ENCODE measurements at regions not wholly inside any gene's neighbourhood (a gene's known extent, or its start where the extent isn't known, plus 50 kb on each side); places are given as distances from the start of the nearest gene placed in this dataset.

DNA sequence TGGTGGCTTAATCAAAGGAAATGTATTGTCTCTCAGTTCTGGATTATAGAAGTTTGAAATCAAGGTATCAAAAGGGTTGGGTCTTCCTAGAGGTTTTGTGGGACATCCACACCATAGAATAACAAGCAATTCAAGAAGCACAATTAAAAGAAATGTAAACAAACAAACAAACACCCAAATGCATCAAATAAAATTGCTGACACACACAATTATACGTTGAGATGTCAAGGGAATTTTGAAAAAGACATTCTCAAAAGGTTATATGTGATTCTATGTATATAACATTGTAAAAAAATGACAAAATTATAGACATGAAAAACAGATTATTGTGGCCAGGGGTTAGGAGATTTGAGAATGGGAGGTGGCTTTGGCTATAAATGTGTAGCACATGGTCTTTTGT, 250.7 kb upstream of the AGA start:
- DNase-seq (ENCODE audit: low read depth, low spot score), result no peak

DNA sequence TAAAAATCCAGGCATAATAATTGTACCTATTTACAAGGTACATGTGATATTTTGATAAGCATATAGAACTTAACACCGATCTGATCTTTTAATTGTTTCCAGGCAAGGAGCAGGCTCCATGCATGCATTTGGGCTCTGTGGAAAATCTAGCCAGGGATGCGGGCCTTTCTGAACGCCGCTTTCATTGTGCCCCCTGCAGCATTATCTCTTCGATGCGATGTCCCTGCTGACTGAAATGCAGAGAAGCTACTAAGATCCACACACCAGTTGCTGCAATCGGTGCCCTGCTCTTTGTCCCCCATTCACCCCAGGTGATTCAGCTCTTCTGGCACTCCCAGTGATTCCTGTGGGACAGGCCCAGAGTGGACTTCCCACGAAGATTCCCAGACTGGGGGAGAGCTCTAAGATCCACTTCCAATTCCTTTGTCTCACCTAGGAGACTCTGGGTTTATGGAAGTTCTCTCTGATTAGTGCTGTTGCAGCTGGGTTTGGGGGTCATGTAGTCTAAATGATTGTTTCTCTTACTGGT, 254.3 kb upstream of the AGA start:
- DNase-seq (ENCODE audit: low read depth, low spot score), result no peak

DNA sequence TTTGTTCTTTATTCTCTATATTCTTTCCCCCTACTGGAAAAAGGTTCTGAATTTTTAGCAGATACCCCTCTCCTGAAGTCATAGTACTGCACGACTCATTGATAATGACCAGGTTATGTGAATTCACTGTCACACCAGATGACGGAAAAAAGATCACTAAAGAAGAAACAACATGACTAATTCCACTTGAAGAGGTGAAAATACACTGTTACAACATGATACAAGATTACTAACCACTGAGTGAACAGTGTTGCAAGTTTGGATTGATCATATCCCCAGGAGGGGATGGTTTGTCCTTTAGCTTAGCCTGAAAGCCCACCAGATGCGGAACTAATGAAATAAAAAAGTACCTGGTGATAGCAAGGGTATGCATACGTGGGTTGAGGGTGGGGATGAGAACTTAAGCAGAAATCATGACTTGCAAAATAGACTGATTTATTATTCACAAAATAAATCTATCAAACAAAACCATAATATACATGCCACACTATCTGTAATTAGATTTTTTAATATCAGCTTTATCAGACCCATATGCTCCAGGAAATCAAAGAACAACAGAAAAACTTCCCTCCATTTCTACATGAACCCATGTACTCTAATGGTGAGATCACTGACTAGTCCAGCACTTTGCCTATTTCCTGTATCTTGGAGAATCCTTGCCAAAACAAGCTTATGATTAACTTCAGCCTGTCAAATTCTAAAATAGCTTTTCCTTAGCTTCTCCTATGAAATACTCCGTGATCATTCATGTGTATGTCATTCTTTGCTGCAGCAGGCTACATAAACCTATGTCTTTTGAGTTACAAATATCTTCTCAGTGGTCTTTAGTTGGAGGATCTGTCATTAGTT, 257.4 kb upstream of the AGA start:
- no peak for DNase-seq (ENCODE audit: low read depth, low spot score)

DNA sequence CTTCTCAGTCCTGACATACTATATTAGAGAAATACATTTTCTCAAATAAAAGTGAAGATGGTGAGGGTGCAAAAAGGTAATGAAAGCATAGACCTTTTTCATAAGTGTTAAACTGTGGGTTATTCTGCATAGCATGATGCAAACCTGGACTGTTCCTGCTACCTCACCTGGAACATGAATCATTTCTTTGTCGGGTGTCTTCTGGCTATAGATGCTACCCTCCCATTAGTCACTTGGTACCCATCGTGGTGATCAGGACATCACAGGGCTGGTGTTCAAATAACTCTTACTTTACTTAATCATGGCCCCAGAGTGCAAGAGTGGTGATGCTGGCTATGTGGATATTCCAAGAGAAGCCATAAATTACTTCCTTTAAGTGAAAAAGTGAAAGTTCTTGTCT, 264.7 kb upstream of the AGA start:
- no peak for DNase-seq (ENCODE audit: low read depth, low spot score)

DNA sequence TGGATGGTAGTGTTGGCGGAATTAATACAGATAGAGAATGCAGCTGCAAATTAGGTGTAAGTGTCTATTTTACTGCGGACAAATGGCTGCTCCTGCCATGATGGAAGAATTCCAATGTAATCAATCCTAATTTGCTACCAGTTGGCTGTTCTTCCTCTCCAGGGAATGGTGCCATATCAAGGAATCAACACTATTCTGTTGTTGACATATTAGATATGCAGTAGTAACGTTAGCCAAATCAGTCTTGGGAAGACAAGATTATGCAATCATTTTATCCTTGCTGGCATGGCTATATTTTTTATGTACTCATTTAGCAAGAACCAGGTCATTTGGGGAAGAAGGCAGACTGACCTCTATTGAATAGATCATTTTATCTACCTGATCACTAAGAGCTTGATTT, 271.2 kb upstream of the AGA start:
- no peak for DNase-seq (ENCODE audit: low read depth, low spot score)

DNA sequence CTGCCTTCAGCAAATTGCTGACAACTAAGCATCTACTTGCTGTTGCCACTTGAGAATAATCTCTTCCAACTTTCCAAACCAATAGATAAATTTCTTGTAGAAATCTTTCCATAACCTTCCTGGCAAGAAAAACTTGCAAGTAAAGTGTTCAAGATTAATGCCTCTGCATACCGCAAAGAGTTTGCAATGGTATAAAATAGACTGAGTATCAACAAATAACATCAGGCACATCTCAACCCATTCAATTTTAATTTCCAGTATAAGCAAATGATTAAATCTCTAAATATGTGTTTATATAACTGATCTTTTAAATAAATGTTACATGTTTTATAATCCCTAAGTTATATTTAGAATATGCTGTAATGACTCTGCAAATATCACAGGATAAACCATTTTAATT, 275.2 kb upstream of the AGA start:
- no peak for DNase-seq (ENCODE audit: low read depth, low spot score)

DNA sequence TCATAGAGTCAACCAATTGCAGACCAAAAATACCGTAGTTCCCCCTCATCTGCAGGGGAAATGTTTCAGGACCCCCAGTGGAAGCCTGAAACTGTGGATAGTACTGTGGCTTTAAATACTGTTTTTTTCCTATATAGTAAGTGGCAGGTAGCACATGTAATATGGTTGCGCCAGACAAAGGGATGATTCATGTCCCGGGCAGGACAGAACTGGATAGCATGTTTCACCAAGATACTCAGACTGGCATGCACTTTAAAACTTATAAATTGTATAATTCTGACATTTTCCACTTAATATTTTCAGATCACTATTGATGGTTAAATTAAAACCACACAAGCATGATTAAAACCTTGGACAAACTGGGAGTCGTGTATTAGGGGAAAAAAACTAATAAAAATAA, 276.3 kb upstream of the AGA start:
- no peak for DNase-seq (ENCODE audit: low read depth, low spot score)

DNA sequence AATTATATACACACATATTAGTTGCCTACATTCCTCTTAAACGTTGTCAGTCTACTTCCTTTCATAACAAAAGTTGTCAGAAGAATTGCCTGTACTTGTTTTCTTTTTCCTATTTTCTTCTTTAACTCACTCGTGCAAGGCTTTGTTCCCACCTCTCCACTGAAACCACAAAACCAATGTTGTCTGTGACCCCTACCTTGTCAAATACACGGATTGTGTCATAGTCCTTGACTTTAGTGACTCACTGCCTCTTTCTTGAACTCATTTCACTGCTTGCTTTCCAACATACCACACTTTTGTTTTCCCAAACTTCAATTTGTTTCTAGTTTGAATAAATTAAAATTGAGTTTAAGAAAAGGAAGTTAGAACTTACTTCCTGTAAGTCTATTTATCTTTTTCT, 283.9 kb upstream of the AGA start:
- DNase-seq (ENCODE audit: low read depth, low spot score), result no peak

DNA sequence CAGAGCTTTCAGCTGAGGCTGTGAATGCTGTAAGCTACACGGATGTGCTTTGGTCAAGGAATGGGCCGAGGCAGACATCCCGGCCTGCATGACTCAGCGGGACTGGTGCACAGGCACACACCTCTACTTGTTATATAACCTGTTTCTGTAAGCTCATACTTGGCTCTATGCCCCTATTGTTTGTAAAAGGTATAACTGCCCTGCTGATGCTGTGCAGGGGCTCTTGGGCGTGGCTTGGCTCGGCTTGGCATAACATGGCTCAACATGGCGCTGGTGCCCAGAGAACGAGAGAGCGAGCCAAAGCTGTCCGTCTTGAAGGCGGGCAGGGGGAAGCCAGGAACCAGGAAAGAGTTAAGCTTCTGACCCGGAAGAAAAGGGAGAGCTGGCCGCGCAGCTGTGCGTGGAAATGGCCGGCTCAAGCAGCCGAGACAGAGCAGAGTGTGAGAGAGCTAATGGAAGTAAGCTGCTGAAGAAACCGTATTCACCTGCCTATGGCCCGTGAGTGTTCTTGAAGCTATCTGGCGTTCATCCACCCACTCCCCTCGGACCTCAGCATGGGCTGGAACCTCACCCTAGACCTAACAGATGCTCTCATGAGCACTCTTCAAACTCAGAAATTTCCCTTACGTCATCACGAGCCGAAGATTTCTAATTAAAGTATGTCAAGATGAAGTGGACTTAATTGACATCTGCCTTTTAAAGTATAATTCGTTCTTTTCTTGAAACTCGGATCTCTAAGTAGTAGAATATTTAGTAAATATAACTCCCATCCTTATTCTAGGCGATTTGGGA, 286.3 kb upstream of the AGA start:
- DNase-seq (ENCODE audit: low read depth, low spot score), result no peak

DNA sequence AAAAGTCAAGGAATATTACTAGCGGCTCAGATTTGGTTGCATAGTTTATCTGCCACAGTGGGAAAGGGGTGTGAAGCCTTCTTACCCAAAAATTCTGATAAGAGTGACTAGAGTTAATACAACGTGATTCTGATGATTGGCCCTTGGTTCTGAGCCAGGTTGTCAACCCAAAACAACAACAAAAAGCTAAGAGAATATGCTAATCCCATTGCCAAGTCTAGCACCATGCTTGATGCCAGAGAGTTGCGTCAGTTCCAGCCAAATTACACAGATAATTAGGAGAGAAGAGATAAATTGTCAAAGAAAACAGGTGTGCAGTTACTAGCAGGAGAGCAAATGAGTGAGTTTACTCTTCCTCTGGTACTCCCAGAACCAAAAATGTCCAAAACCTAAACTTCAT, 287.4 kb upstream of the AGA start:
- no peak for DNase-seq (ENCODE audit: low read depth, low spot score)

DNA sequence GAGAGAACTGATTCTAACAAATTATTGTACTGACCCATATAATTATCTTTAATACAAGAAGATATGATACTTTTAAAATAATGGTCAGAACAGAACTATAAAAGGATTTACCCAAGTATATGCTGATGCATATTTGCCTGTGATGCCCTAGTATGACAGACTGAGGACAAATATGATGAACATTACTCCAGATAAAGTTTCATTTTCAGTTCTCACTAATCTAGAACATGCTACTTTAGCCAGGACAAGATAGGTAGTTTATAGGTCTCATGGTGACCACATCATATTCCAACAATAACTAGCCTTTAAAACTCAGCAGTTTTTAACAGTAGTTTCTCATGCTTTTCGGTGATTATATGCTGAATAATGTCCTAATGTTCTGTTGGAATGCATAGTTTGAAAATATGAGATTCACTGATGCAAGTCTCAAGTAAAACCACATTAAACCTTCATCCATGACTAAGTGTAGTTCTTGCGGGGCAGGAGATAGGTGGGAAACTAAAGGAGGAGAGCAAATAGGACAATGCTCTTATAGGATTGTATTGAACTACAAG, 295.2 kb upstream of the AGA start:
- DNase-seq (ENCODE audit: low read depth, low spot score), result no peak

DNA sequence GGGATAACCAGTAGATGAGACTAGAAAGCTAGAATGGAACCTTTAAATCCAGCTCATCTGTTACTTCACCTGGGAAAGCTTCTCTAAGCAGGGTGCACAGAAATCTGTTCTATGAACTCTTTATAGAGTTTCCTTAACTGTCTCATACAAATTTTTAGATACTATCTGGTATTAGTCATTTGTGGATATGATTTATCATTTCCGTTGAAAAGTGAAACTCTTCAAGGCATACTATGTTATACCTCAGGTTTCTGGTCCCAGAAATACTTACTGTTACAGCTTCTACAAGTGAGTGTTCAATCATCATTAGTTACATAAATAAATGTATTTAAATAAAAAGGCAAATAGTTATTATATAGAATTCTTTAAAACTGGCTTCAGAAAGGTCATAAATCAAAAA, 298.3 kb upstream of the AGA start:
- DNase-seq (ENCODE audit: low read depth, low spot score), result no peak

DNA sequence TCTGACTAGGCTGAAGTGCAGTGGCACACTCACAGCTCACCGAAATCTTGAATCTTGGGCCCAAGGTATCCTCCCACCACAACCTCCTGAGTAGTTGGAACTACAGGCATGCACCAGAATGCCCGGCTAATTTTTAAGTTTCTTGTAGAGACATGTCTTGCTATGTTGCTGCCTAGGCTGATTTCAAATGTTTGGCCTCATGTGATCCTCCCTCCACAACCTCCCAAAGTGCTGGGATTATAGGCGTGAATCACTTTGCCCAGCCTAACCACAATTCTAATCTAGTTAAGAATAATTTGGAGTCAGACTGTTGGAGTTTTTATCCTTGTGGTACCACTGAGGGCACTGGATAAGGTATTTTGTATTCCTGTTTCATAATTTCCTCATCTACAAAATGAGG, 317.5 kb upstream of the AGA start:
- no peak for DNase-seq (ENCODE audit: low read depth, low spot score)

DNA sequence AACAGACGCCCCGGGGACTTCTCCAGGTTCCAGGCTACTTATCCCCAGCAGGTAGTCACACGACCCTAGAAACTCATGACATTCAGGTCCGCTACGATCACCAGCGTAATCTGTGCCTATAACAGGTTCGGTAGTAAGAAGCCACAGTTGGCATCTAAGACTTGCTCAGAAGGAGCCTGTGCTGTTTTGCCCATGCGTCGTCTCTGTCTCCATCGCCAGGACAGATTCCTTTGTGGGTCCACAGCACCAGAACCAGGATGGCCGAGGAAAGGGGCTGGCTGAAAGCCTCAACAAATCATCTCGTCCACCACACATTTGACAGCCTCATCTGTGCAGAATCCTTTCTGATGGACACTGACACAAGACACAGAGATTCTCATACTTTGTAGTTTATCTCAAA, 319.5 kb upstream of the AGA start:
- no peak for DNase-seq (ENCODE audit: low read depth, low spot score)

DNA sequence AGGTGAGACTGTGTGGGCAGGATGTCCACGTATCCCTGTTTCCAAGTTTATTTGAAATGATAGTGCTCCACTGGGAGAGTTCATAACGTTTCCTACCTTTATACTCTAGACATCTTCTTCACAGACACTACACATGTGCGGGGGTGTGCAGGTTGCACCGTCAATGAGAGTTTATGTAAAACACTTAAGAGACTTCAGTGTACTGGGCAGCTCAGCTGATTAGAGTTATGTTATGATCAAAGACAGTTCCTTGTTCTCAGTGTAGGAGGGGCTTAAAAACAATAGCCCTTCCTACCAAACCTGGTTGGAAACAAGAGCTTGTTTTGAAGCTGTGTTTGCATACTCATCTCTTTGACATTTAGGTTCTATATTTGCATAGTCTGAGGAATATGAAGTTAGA, 326.9 kb upstream of the AGA start:
- DNase-seq (ENCODE audit: low read depth, low spot score), result no peak

DNA sequence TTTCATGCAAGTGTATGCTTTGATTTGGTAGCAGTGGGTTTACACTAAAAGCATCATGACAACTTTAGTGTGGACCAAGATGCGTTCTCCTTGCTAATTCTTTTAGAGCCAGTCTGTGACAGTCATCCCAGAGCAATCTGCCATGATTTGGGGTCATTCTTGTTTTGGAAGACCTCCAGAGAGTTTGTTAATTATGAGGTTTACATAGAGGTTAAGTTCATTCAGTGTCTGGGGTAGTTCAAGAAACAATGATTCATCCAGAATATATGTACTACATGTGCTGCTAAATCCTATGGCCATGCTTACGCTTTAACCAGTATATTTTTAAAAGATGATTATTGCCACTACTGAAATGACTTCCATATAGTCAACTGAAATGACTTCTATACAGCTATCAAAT, 328.5 kb upstream of the AGA start:
- no peak for DNase-seq (ENCODE audit: low read depth, low spot score)

DNA sequence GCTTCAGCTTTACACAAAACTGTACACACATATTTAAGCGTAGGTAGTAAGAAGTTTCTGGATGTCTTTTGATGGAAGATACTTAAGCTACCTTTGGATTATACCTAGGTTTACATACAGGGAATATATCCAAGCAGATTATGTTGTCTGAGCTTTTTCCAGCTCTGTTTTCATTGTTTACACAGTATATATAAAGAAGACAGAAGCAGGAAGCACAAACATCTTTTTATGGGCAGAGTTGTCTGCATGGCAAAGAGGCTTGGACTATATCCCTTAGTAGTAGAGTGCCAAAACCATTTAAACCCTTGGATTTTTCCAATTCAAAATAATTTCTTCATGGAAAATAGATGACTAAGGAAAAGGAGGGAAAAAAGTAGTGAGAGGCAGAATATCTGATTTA, 329.4 kb upstream of the AGA start:
- no peak for DNase-seq (ENCODE audit: low read depth, low spot score)

DNA sequence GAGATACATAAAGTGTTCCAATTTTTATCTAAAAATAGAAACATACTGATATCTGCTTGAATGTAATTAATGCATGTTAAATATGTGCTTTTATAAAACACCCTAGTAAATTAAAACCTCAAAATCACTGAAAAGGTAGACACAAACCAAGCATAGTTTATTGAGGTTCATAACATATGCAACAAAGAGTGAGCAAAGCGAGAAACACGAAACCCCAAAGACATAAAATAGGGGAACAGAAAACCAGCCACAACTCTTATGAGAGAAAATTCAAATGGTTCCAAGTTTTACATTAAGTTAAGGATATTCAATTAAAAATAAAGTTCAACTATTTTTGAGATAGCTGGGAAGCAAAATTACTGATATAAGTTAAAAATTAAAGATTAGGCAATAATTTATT, 336.4 kb upstream of the AGA start:
- DNase-seq (ENCODE audit: low read depth, low spot score), result no peak

DNA sequence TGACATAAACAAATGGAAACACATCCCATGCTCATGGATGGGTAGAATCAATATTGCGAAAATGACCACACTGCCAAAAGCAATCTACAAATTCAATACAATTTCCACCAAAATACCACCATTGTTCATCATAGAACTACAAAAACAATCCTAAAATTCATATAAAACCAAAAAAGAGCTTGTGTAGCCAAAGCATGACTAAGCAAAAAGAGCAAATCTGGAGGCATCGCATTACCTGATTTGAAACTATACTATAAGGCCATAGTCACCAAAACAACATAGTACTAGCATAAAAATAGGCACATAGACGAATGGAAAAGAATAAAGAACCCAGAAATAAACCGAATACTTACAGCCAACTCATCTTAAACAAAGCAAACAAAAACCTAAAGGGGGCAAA, 342.8 kb upstream of the AGA start:
- no peak for DNase-seq (ENCODE audit: low read depth, low spot score)

DNA sequence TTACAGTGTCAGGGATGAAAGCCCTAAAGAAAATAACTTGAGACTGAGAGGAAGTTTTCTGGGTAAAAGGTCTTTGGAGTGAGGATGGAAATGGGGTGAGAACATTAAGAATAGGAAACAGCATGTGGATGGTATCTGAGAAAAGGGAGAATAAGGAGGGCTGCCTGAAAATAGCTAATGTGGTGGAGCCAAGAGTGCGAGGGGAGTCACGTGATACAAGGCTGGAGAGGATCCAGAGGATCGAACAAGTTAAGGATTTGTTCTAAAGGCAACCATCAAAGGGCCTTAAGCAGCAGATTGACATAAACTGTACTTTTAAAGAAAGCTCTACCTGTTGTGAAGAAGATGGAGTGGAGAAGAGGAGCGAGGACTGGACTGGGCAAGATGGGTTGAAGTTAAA, 347.4 kb upstream of the AGA start:
- DNase-seq (ENCODE audit: low read depth, low spot score), result no peak

DNA sequence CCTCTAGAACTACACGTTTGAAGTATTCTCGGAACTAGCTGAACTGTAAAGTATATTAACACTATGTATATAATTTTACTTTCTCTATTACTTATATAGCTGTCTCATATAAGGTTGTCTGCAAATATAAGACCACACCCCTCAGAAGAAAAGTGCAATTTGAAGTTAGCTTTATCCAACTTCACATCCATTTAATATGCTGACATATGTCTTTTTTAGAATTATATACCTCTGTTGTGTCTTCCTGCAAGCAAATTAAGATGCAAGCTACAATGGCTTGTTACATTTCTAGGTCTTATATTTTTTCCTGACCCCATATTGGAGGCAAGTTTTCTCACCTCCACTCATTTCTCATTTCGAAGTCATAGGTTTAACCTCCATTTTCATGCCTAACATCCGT, 349.0 kb upstream of the AGA start:
- no peak for DNase-seq (ENCODE audit: low read depth, low spot score)

DNA sequence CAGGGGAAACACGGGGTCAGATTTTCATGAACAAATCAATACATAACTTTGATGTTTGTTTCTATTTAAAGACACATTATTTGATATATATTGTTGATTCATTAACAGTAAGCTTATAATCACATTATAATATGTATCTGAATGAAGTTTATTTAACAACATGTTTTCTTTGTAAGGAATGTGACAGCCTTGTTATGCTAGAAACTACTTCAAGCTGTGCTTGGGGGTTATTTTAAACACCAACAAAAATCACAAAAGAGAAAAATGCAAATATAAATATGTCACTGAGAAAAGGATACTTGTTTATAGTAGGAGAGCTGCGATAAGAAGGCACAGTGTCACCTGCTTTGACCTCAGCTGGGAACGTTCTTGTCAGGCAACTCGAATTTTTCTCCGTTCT, 354.6 kb upstream of the AGA start:
- DNase-seq (ENCODE audit: low read depth, low spot score), result no peak

DNA sequence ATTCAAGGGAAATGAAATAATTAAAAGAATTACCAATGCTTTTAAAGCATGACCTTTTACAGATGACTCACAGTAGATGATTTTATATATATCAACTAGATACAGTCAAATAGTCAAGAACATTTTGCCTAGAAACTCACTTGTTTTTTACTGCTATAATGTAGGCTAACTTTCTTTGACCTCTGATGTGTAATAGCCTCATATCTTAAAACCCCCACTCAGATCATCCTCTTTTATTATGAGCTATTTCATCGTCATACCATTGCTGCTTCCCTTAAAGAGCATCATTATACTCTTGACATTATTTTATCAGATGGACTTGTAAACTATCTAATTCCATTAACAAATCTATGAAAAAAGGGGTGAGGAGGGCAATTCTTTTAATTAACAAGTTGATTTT, 355.9 kb upstream of the AGA start:
- DNase-seq (ENCODE audit: low read depth, low spot score), result no peak

Measured in smooth muscle cell of the brain vasculature (primary cell).